ENCODE measurements at regions not wholly inside any gene's neighbourhood (a gene's known extent, or its start where the extent isn't known, plus 50 kb on each side); places are given as distances from the start of the nearest gene placed in this dataset.
"Not testable (repeated sequence)": the region's sequence is repeated elsewhere in the genome, so short reads cannot be mapped to it uniquely, and the experiment has no call there.

- no peak for DNase-seq
These were observed 225.3 kb upstream of the B3GALT2 start for GRCh38 chr1:193411714-193412113.

- no peak for DNase-seq
These were observed 224.8 kb upstream of the B3GALT2 start for GRCh38 chr1:193411215-193411614.

GRCh38 chr1:193408782-193409293 lies 222.4 kb upstream of the B3GALT2 start:
- peak; percentile 91 for DNase-seq

DNA sequence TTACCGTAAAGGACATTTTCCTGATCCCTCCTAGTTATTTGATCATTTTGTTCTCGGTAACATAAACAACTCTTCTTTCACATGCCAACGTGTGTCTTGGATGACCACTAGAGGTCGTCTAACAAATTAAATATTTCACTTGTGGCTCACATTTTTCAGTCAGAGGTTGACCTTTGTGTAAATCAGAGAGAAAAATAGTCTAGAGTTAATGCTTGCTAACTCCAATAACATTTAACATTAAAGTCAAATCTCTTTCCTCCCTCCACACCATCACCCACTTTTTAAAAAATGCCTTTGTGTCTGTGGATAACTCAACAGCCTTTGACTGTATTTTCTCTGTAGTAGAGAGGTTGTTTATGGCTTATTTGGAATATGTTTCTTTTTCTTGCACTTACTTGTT lies 220.5 kb upstream of the B3GALT2 start:
- peak; percentile 63 for DNase-seq

- DNase-seq: no peak
These were observed 217.8 kb upstream of the B3GALT2 start for GRCh38 chr1:193404236-193404635.

GRCh38 chr1:193402977-193403376 lies 216.6 kb upstream of the B3GALT2 start:
- no peak for DNase-seq

GRCh38 chr1:193402037-193402436 lies 215.6 kb upstream of the B3GALT2 start:
- DNase-seq: no peak

DNA sequence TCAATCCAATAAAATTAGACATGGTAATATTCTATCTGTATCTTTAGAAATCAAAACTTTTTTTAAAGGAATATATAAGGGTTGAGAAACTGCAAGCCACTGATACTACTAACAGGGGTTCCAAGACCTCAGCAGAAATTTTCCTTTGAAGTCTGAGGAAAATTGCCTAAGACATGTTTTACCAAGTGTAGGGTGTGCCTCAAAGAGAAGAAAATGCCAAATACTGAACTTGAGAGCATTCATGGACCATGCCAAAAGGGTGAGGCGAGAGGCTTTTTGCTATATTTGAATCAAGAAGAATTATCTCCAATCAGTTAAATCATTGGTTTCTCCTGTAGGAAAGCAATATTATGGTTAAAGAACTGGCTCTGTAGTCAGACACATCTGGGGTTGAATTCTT lies 207.9 kb upstream of the B3GALT2 start:
- no peak for DNase-seq

GRCh38 chr1:193392686-193393085 lies 206.3 kb upstream of the B3GALT2 start:
- no peak for DNase-seq

DNA sequence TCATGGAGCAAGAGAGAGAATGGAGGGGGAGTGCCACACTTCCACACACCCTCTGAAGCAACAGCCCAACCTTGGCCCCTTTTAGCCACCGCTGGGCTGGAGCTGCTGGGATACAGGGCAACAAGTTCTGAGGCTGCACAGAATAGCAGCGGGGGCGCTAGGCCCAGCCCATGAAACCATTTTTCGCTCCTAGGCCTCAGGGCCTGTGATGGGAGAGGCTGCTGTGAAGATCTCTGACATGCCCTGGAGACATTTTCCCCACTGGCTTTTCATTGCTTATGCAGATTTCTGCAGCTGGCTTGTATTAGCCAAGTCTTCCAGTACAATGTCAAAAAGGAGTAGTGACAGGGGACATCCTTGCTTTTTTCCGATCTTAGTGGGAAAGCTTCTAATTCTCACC lies 202.3 kb upstream of the B3GALT2 start:
- no peak for DNase-seq

DNA sequence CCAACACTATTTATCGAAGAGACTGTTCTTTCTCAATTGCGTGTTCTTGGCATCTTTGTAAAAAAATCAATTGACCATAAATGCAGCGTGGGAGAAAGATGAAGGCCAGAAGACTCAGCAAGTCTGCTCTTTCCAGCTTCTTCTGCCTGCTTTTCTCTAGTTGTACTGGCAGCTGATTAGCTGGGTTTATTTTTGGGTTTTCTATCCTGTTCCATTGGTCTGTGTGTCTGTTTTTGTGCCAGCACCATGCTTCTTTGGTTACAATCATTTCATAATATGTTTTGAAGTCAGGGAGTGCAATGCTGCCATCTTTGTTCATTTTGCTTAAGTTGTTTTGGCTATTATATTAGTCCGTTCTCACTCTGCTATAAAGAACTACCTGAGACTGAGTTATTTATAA lies 201.8 kb upstream of the B3GALT2 start:
- no peak for DNase-seq

DNA sequence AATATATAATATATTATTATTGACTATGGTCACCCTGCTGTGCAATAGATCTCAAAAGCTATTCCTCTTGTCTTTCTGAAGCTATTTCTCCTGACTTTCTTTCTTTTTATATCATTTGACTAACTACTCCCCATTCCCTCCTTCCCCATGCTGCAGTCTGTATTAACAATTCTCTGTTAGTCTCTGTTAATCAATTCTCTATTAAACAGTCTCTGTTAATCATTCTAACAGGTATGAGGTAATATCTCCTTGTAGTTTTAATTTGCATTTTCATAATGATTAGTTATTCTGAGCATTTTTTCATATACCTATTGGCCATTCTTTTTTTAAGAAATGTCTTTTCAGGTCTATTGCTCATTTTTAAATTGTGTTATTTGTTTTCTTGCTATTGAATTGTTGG lies 201.0 kb upstream of the B3GALT2 start:
- no peak for DNase-seq

DNA sequence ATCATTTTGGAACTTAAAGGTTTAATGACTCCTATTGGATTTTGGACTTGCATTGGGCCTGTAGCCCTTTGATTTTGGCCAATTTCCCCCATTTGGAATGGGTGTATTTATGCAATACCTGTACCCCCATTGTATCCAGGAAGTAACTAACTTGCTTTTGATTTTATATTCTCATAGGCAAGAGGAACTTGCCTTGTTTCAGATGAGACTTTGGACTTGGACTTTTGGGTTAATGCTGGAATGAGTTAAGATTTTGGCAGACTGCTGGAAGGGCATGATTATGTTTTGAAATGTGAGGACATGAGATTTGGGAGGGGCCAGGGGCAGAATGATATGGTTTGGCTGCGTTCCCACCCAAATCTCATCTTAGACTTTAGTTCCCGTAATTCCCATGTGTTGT lies 192.0 kb upstream of the B3GALT2 start:
- DNase-seq: not testable (repeated sequence)

DNA sequence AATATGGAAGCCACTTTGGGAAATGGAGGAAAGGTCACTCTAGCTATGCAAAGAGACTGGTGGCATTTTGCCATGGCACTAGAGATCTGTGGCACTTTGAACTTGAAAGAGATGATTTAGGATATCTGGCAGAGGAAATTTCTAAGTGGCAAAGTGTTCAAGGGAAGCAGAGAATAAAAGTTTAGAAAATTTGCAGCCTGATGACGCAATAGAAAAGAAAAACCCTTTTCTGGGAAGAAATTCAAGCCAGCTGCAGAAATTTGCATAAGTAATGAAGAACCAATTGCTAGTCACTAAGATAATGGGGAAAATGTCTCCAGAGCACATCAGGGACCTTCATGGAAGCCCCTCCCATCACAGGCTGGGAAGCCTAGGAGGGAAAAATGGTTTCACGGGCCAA lies 191.1 kb upstream of the B3GALT2 start:
- DNase-seq: no peak

DNA sequence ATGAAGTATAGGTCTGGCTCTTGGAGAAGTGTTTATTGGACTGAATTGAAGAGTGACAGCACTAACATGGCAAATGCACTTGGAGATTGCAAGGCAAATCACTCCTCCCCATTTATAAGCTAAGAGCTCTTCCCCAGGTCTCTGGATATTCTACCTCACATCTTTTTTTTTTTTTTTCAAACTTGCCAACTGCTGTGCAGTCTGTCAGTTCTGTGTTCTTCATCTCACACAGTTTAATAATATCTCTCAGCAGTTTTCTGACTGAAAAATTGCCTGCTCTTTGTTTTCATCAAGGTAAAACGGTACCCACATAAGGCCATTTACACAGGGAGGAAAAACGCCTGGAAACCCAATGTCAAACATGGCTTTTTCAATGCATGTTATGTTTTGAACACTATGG lies 186.1 kb upstream of the B3GALT2 start:
- DNase-seq: no peak

DNA sequence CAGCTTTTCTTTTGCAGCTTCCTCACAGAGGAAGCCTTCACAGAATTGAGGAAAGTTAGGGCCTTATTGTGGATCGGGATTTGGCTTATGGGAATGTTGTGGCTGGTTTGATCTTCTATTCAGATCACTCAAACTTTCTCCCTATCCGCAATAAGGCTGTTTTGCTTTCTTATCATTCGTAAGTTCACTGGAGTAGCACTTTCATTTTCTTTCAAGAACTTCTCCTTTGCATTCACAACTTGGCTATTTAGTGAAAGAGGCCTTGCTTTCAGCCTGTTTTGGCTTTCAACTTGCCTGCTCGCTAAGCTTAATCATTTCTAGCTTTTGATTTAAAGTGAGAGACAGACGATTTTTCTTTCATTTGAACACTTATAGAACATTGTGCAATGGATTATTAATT lies 181.9 kb upstream of the B3GALT2 start:
- no peak for DNase-seq

DNA sequence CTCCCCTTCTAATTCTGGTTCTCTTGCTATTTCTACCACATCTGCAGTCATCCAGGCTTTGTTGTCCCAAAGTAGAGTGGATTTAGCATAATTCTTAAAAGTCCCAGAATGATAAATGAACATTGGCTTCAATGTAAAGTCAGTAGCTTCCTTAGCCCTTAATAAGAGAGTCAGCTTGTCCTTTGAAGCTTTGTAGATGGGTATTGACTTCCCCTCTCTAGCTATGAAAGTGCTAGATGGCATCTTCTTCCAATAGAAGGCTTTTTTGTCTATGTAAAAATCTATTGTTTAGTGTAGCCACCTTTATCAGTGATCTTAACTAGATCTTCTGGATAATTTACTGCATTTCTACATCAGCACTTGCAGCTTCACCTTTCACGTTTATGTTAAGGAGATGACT lies 181.4 kb upstream of the B3GALT2 start:
- no peak for DNase-seq

DNA sequence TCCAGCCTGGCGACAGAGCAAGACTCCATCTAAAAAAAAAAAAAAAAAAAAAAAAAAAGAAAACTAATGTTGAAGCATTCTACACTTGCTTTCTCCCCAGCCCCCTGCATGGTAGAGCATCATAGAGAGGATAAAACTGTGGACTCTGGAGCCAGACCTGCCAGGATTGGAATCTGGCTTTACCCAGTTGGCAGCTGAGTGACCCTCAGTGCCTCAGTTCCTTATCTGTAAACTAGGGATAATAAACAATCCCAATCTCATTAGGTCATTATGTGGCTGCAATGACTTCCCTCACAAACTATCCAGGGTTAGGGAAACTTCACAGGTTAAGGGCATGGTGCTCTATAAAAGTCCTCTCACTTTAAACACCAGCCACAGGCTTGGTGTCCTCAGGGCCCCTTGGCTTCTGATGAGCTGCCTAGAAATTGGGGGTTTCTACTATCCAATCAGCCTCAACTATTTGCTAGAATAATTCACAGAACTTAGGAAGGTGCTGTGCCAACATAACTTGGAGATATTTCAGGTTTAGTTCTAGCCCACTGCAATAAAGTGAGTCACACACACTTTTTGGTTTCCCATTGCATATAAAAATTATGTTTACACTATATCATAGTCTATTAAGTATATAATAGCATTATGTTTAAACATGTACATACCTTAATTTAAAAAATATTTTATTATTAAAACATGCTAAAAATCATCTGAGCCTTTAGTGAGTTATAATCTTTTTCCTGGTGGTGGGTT lies 180.5 kb upstream of the B3GALT2 start:
- no peak for DNase-seq

DNA sequence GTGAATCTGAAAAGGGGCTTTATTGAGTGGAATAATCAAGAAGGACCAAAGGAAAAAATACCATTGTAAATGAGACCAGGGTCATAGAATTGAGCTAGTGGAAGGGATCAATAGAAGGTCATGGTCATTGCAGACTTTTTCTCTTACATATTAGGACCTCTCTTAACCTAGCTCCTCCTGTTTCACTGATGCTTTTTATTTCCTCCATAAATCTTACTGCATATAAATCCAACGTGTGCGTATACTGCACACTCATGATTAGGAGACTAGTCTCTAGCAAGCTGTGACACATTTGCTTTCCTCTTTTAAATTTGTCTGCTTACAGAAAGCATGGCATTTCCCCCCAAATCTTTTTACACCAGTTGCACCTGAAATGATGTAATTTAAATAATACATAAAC lies 179.6 kb upstream of the B3GALT2 start:
- no peak for DNase-seq

DNA sequence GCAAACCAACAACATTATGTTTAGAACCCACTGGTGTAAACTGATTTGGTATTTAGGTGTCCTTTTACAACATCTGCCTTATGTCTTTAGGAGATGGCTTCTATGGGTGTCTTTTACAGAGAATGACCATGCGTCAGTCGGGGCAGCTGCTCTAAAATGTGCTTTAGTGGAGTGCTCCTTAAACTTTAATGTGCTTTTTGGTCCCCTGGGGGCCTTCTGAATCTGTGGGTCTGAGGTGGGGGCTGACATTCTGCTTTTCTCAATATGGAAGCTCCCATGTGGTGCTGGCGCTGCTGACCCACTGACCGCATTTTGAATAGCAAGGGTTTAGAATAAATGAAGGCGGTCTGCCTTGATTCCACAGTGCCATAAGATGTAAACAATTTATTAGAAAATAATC lies 173.2 kb upstream of the B3GALT2 start:
- DNase-seq: no peak

GRCh38 chr1:193358419-193358818 lies 172.0 kb upstream of the B3GALT2 start:
- no peak for DNase-seq

DNA sequence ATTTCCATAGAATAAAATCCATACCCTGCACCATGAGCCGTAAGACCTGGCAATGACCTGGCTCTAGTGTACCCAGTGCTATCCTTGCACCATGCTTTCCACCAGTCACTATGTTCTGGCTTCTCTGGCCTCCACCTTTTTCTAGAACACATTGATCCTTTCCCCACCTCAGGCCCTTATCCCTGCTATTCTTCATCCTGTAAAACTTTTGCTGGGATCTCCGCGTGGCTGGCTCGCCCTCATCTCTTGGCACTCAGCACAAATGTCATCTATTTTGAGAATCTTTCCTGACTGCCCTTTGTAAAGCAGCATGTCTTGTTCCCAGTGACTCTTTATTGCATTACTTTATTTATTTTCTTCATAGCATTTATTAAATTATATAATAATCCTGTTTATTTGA lies 169.8 kb upstream of the B3GALT2 start:
- no peak for DNase-seq

DNA sequence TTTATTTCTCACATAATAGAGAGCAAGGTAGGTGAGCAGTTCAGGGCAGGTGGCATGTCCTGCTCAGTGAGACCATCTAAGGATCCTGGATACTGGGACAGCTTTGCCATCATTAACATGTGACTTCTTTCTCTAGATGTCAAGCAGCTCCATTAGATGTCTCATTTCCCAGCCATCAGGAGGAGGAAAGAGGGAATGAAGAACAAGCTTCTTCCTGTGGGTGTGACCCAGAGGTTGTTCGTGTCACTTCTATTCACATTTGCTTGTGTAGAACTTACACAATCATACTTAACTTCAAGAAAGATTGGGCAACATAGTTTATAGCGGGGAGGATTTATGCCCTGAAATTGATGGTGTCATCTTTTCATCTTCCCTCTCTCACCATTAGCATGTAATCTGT lies 169.2 kb upstream of the B3GALT2 start:
- DNase-seq: no peak

DNA sequence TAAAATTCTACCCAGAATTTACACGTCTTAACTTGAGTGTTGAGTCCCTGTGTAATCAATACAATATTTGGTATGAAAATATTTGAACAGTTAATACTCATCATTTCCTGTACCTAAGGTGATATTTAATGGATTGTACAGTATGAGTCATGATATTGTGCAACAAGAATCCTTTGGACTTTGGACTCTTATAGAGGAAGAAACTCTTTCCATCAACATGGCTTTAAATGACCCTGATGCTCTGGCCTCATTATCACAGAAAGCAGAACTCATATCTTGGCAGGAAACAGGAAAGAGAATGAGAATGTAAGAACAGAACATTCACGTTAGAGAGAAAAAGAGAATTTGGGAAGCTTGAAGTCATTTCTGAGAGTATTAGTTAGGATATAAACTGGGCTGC lies 168.8 kb upstream of the B3GALT2 start:
- peak; percentile 40 for DNase-seq

All from EL (cell line).